Astrocyte of the cerebellum (primary cell): ENCODE measurements at regions not wholly inside any gene's neighbourhood (a gene's known extent, or its start where the extent isn't known, plus 50 kb on each side); places are given as distances from the start of the nearest gene placed in this dataset.

Experiments
- DNase-seq: peaks from one replicate; pipeline ENCODE4 v3.0.0-alpha.2; 2011; ENCODE audit warnings: low read depth
- H3K4me3 ChIP-seq: 2 replicates; pipeline ENCODE4 v1.5.1; 2011; ENCODE audit warnings: mild to moderate bottlenecking, low read depth, low read length, moderate library complexity
- CTCF ChIP-seq: IDR thresholded peaks from 2 replicates; pipeline ENCODE4 v1.5.1; 2012; ENCODE audit warnings: low read length, low read depth, moderate library complexity, mild to moderate bottlenecking; ENCODE audit errors: missing control alignments
- in situ Hi-C: cut with HindIII; loops from 2 replicates; pipeline ENCODE4 v1.10.0; 2017; ENCODE audit warnings: low sequenced_read_pairs

GRCh38 chr14:61149896-61150295, 131.2 kb downstream of the TMEM30B start:
- in situ Hi-C loops, result loop anchor here (10.0 kb wide), 1 partner anchor 65 kb away; no protein-coding TSS in a partner anchor

GRCh38 chr14:61148742-61149350, 132.3 kb downstream of the TMEM30B start:
- H3K4me3 ChIP-seq, result no peak overlapping the region
- in situ Hi-C loops, result loop anchor here (10.0 kb wide), 1 partner anchor 64 kb away; no protein-coding TSS in a partner anchor
- DNase-seq, result no peak
- TF ChIP-seq CTCF, result no peak

More at GRCh38 chr14:61149896-61150295, 131.2 kb downstream of the TMEM30B start:
- DNase-seq, result no peak
- no peak for TF ChIP-seq CTCF
- no peak overlapping the region for H3K4me3 ChIP-seq

GRCh38 chr14:61147831-61148549, 133.1 kb downstream of the TMEM30B start:
- in situ Hi-C loops, result loop anchor here (10.0 kb wide), 1 partner anchor 63 kb away; no protein-coding TSS in a partner anchor
- peak; percentile 100 for DNase-seq
- TF ChIP-seq CTCF, result no peak
- no peak overlapping the region for H3K4me3 ChIP-seq

- in situ Hi-C loops, result loop anchor here (10.0 kb wide), 1 partner anchor 63 kb away; no protein-coding TSS in a partner anchor
- no peak overlapping the region for H3K4me3 ChIP-seq
- peak; percentile 51 for DNase-seq
- TF ChIP-seq CTCF, result no peak
These were observed 133.7 kb downstream of the TMEM30B start for GRCh38 chr14:61147381-61147821.

- DNase-seq, result no peak
- in situ Hi-C loops, result loop anchor here (10.0 kb wide), 1 partner anchor 62 kb away; no protein-coding TSS in a partner anchor
- no peak for TF ChIP-seq CTCF
- H3K4me3 ChIP-seq, result no peak overlapping the region
These were observed 134.2 kb downstream of the TMEM30B start for GRCh38 chr14:61146899-61147298.

- peak; percentile 90 for DNase-seq
- in situ Hi-C loops, result loop anchor here (10.0 kb wide), 1 partner anchor 61 kb away; no protein-coding TSS in a partner anchor
- no peak overlapping the region for H3K4me3 ChIP-seq
- no peak for TF ChIP-seq CTCF
These were observed 135.1 kb downstream of the TMEM30B start for GRCh38 chr14:61145903-61146481.
